ENCODE measurements at regions not wholly inside any gene's neighbourhood (a gene's known extent, or its start where the extent isn't known, plus 50 kb on each side); places are given as distances from the start of the nearest gene placed in this dataset.

DNA sequence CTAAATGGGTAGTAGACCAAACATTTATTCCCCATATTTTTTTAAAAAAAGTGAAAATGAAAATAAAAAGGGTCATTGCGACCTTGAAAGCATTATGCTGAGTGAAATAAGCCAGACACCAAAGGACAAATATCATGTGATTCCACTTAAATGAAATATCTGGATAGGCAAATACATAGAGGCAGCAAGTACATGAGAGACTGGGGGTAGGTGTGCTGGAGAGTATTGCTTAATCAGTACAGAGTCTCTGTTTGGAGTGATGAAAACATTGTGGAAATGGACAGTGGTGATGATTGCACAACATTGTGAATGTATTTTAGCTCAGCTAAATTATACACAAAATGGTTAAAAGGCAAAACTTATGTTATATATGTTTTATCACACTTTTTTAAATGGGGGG is 169.4 kb downstream of the AKR1D1 start:
- TF ChIP-seq POLR2AphosphoS5 (IDR thresholded peaks at IDR 0.05; ENCODE audit: borderline replicate concordance, low read depth, low read length) (no peak), EZH2 (IDR thresholded peaks at IDR 0.05) (no peak)
